NT2/D1 (cell line): ENCODE measurements at regions not wholly inside any gene's neighbourhood (a gene's known extent, or its start where the extent isn't known, plus 50 kb on each side); places are given as distances from the start of the nearest gene placed in this dataset.

ENCODE experiments used
- DNase-seq: peaks from one replicate; pipeline ENCODE4 v3.0.0-alpha.2; 2011; ENCODE audit warnings: low read depth, low spot score
- H3K27me3 ChIP-seq: 2 replicates; pipeline ENCODE4 v1.6.0; 2011; ENCODE audit warnings: mild to moderate bottlenecking; ENCODE audit not compliant: insufficient read length, insufficient read depth
- H3K36me3 ChIP-seq: 2 replicates; pipeline ENCODE4 v1.6.1; 2011; ENCODE audit warnings: mild to moderate bottlenecking, low read length, mixed read lengths; ENCODE audit not compliant: insufficient read depth, insufficient read length
- H3K4me1 ChIP-seq: 2 replicates; pipeline ENCODE4 v1.5.1; 2011; ENCODE audit not compliant: insufficient read depth, insufficient read length
- H3K4me3 ChIP-seq: 2 replicates; pipeline ENCODE4 v1.5.1; 2011; ENCODE audit warnings: low read depth; ENCODE audit not compliant: insufficient read length
- H3K9ac ChIP-seq: 2 replicates; pipeline ENCODE4 v1.6.0; 2011; ENCODE audit warnings: low read depth; ENCODE audit not compliant: insufficient read length
- H3K9me3 ChIP-seq: 2 replicates; pipeline ENCODE4 v1.5.1; 2011; ENCODE audit warnings: mild to moderate bottlenecking, low read length; ENCODE audit not compliant: insufficient read depth
- SUZ12 ChIP-seq: IDR thresholded peaks from 2 replicates; pipeline ENCODE4 v1.6.1; 2011; ENCODE audit not compliant: insufficient read length, insufficient read depth; ENCODE audit errors: extremely low read depth
- YY1 ChIP-seq: IDR thresholded peaks from 2 replicates; pipeline ENCODE4 v1.6.1; 2011; ENCODE audit not compliant: insufficient read length, insufficient read depth
- ZNF274 ChIP-seq: IDR thresholded peaks from 2 replicates; pipeline ENCODE4 v1.6.1; 2011; ENCODE audit warnings: mild to moderate bottlenecking, low read depth, low read length

DNA sequence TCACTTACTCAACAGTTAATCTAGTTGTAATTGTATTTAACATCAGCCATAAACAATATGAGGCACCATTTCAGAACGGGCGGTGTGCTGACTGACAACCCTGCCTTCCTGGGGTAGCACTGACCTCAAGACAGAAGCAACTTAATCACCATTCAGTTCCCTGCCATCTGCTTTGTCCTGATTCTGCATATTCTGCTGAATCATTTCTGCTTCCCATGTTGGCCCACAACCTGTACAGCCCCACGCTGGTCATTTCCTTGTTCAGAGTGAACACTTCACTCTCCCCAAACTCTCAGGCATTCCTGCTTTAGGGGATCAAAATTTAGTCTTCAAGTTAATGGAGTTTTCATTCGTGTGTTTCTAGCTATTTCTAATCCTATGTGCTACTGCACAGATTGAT, 132.3 kb upstream of the ZBED5 start:
- H3K9me3 ChIP-seq = no peaks in the 10 kb centered on the region
- no peak for DNase-seq

DNA sequence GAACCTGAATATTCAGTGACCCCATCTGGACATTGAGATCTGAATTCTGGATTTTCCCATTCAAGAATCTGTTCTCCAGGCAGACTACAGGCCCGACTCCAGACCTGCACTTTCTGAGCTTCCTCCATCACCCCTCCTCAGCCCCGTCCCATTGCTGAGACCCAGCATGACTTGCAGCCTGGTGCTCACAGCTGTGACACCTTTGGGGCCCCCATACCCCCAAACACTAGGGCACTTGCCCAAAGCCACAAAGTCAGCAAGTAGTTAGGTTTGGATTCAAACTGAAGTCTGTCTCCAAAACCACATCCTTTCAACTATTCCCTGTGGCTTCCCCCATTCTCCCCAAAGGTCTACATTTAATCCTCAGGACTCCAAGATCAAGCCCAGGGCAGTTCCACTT, 128.2 kb upstream of the ZBED5 start:
- no peaks in the 10 kb centered on the region for H3K36me3 ChIP-seq
- peaks cover 3% of the 10 kb centered on the region for H3K4me1 ChIP-seq
- H3K4me3 ChIP-seq = no peak overlapping the region
- H3K9me3 ChIP-seq = no peaks in the 10 kb centered on the region
- no peaks in the 10 kb centered on the region for H3K27me3 ChIP-seq
- TF ChIP-seq ZNF274 (no peak), YY1 (no peak), SUZ12 (no peak)
- no peak for DNase-seq
- H3K9ac ChIP-seq = no peak overlapping the region

More for the DNA sequence above, 132.3 kb upstream of the ZBED5 start:
- Histone ChIP-seq H3K9ac (no peak overlapping the region), H3K4me3 (no peak overlapping the region), H3K4me1 (peaks cover 3% of the 10 kb centered on the region), H3K27me3 (no peaks in the 10 kb centered on the region), H3K36me3 (no peaks in the 10 kb centered on the region)
- TF ChIP-seq ZNF274 (no peak), YY1 (no peak), SUZ12 (no peak)

DNA sequence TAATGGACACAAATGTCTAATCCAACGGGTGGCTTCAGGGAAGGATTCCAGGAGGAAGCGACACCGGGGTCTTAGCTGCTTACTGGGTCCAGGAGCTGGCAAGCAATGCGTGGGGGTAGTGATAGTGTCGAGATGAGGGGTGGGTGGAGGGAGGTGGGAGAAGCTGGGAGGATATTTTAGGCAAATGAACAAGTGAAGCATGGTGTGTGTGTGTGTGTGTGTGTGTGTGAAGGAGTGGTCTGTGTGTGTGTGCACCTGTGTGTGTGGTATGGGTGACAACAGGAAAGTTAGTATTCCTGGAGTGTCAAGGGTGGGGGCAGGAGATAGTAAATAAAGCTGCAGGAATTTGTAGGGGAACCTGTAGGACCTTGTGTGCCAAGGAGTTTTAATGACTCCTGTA, 126.9 kb upstream of the ZBED5 start:
- Histone ChIP-seq H3K27me3 (no peaks in the 10 kb centered on the region), H3K4me3 (no peak overlapping the region), H3K36me3 (no peaks in the 10 kb centered on the region), H3K9me3 (no peaks in the 10 kb centered on the region), H3K9ac (no peak overlapping the region), H3K4me1 (peaks cover 3% of the 10 kb centered on the region)
- TF ChIP-seq ZNF274 (no peak), SUZ12 (no peak), YY1 (no peak)
- DNase-seq = no peak

DNA sequence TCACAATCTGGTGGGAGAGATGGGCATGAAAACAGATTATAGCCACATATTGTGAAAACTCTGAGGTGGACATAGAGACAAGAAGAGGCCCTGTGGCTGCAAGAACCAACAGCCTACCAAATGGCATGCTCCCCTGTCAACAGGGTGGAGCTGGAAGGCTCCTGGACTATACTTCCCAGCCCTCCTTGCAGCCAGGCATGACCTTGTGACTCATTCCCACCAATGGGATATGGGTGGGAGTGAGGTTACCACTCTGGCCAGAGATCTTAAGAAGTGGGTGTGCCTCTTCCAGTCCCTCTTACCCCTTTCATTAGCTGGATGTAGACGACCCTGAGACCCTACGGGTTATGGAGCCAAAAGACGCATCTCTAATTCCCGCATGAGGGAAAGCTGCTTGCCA, 126.4 kb upstream of the ZBED5 start:
- no peaks in the 10 kb centered on the region for H3K27me3 ChIP-seq
- no peak overlapping the region for H3K9ac ChIP-seq
- no peak overlapping the region for H3K4me3 ChIP-seq
- peaks cover 3% of the 10 kb centered on the region for H3K4me1 ChIP-seq
- DNase-seq = no peak
- H3K9me3 ChIP-seq = no peaks in the 10 kb centered on the region
- H3K36me3 ChIP-seq = no peaks in the 10 kb centered on the region
- TF ChIP-seq SUZ12 = no peak
- no peak for TF ChIP-seq ZNF274
- no peak for TF ChIP-seq YY1

DNA sequence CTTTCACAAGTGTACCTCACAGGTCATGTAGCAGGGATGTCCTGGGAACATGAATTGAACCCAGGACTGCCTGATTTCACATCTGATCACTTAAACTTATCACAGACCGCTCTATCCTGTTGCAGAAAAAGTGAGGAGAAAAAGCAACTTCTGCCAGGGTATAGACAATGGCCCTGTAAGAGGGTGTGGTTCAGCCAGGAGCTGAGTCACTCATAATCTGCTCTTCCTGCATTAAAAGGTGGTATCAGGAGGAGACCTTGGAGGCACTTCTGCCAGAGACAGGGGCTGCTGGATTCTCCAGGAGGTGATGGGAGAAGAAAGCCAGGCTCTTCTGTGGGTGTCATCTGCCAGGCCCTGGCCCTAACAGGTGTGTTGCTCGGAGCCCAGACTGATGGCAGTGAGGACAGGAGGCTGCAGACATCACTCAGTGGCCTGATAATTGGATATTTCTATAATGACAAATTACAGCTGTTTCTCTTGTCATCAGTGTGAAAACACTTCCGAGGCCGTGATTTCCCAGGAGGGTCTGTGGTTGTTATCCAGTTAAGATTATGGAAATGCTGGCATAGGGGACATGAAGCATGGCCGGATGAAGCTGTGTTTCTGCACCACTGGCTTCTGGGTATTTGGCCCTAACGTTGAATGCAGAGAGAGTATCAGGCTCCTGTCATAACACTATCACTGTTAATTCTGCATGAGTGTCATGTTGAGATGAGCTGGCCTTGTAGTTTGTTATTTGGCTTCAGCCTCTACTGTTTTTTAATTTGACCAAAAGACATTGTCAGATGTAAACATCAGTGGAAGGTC, 125.1 kb upstream of the ZBED5 start:
- H3K4me1 ChIP-seq = peaks cover 3% of the 10 kb centered on the region
- H3K27me3 ChIP-seq = no peaks in the 10 kb centered on the region
- no peaks in the 10 kb centered on the region for H3K9me3 ChIP-seq
- TF ChIP-seq SUZ12 (no peak), YY1 (no peak), ZNF274 (no peak)
- no peak for DNase-seq
- H3K36me3 ChIP-seq = no peaks in the 10 kb centered on the region
- H3K4me3 ChIP-seq = no peak overlapping the region
- H3K9ac ChIP-seq = no peak overlapping the region

DNA sequence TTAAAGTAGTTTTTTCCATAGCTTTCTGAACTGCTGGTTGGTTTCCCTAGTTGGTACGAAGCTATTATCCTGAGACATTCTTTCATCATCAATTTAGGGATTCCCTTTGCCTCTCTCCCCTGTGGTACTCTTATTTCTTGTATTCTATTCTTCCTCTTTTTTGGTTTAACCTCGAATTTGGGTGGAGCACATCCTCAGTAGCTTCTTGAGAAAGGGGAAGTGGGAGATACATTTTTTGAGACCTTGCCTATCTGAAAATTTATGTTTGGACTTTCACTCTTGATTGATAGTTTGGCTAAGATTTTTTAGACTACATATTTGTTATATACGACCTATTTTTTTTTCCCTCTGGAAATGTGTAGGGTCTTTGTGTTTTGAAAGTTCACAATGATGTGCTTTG, 121.7 kb upstream of the ZBED5 start:
- no peaks in the 10 kb centered on the region for H3K27me3 ChIP-seq
- DNase-seq = no peak
- no peaks in the 10 kb centered on the region for H3K4me1 ChIP-seq
- TF ChIP-seq YY1 (no peak), ZNF274 (no peak), SUZ12 (no peak)
- H3K36me3 ChIP-seq = no peaks in the 10 kb centered on the region
- no peak overlapping the region for H3K4me3 ChIP-seq
- H3K9me3 ChIP-seq = no peaks in the 10 kb centered on the region
- no peak overlapping the region for H3K9ac ChIP-seq

DNA sequence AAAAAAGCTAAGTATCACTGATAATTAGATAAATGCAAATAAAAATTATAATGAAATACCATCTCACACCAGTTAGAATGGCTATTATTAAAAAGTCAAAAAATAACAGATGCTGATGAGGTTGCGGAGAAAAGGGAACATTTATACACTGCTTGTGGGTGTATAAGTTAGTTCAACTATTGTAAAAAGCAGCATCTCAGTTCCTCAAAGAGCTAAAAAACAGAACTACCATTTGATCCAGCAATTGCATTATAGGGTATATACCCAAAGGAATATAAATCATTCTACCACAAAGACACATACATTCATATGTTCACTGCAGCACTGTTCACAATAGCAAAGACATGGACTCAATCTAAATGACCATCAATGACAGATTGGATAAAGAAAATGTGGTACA, 120.3 kb upstream of the ZBED5 start:
- Histone ChIP-seq H3K9ac (no peak overlapping the region), H3K27me3 (no peaks in the 10 kb centered on the region), H3K4me3 (no peak overlapping the region), H3K4me1 (no peaks in the 10 kb centered on the region), H3K36me3 (no peaks in the 10 kb centered on the region), H3K9me3 (no peaks in the 10 kb centered on the region)
- TF ChIP-seq SUZ12 = no peak
- TF ChIP-seq ZNF274 = no peak
- TF ChIP-seq YY1 = no peak
- no peak for DNase-seq
